ENCODE measurements at regions not wholly inside any gene's neighbourhood (a gene's known extent, or its start where the extent isn't known, plus 50 kb on each side); places are given as distances from the start of the nearest gene placed in this dataset.

DNA sequence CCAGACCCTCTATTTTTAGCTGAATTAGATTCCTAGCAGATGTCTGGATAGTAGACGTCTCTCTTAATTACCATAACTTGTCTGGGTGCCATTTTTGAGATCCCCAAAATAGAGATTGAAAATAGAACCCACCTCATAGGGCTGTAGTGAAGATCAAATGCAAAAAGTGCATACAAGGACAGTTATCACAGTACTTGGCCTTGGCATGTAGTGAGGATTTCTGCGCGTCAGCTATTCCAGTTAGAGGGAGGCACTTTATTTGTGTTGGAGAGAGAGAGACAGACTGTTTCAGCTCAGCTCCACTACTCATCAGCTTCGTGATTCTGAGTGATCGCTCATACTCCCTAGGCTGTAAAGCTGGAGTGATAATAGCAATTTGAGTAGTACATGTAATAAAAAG is 59.6 kb upstream of the CDH13 start:
- DNase-seq = no peak

GRCh38 chr16:82563401-82563800 is 63.4 kb upstream of the CDH13 start:
- no peak for DNase-seq

DNA sequence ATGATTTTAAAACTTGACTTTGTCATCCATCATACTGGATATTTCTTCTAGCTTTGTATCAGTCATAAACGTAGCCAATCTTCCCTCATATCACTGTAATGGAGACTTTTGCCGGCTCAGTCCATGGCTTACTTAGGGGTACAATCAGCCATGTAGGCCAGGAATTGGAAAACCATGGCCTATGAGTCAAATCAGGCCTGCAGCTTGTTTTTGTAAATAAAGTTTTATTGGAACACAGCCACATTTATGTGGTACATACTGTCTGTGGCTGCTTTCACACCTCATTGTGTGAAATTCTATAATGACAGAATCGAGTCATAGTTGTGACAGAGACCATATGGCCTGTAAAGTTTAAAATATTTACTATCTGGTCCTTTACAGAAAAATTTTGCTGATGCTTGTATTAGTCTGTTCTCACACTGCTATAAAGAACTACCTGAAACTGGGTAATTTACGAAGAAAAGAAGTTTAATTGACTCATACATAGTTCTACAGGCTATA is 64.5 kb upstream of the CDH13 start:
- DNase-seq = no peak

DNA sequence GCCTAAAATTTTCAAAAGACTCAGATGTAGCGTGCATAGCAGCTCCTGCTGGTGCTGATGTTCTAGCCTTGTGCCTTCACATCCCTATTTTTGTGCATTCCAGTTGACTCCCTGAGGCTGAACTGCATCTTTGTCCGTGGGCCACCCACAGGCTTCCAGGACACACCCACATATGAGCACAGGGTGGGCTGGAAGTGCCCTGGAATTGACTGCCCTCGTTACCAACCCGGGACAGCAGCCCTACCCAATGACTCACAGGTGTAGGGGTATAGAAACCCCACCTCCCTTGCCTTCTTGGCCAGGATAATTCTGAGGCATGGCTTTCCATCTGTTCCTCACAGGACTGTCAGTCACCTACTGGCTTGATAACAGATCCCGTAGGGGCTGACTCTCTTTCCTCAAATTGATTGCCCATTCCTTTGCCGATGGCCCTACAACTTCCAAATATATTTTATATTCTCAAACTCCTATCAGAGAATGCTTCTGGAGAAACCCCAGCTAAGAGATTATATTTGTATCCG is 65.9 kb upstream of the CDH13 start:
- no peak for DNase-seq

GRCh38 chr16:82544378-82545160 is 82.2 kb upstream of the CDH13 start:
- DNase-seq = no peak

DNA sequence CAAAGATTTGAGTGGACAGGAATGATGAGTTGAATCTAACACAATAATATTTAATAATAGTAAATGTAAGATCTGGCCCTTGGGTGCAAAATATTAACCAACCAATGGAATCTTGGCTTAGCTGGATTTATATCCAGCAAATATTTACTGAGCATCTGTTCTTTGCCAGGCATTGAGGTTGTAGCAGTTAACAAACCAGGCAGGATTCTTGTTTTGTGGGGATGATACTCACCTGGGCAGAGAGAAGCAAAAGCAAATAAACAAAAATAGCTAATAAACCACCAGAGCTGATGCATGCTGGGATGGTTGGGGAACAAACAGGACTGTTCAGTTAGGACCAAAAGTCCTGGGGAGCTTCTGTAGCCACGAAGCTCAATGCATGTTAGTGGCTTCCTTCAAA is 84.1 kb upstream of the CDH13 start:
- DNase-seq = no peak

DNA sequence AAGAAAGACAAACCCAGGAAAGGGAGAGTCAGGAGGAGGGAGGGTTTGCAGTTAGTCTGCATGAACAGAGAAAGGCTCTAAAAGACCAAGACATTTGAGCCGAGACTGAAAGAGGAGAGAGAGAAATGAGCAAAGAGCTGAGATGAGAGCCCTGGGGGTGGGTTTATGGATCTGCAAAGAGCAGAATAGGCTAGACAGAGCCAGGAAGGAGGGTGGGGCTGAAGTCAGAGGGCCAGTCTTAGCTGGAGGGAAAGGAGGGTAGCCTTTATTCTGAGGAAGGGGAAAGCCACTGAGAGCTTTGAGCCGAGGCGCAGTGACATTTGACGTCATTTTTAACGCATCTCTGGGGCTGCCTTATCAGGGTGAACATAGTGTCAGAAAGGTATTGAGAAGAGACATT is 85.7 kb upstream of the CDH13 start:
- no peak for DNase-seq

- no peak for DNase-seq
Observed at GRCh38 chr16:82535764-82536163, 91.0 kb upstream of the CDH13 start.

DNA sequence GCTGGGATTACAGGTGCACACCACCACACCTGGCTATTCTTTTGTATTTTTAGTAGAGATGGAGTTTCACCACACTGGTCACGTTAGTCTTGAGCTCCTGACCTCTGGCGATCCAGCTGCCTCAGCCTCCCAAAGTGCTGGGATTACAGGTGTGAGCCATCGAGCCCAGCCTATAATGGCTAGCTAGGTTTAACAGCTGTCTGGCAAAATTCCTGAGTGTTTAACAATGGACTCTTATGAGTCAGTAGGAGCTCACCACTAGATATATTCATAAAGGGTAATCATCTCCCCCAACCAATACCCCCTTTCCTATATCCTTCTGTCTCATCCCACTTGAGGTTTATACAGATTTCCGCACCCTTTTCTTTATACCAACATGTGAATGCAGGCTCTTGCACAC is 91.5 kb upstream of the CDH13 start:
- DNase-seq = no peak

- DNase-seq = no peak
Observed at GRCh38 chr16:82533189-82533588, 93.6 kb upstream of the CDH13 start.

- no peak for DNase-seq
Observed at GRCh38 chr16:82530883-82531282, 95.9 kb upstream of the CDH13 start.

DNA sequence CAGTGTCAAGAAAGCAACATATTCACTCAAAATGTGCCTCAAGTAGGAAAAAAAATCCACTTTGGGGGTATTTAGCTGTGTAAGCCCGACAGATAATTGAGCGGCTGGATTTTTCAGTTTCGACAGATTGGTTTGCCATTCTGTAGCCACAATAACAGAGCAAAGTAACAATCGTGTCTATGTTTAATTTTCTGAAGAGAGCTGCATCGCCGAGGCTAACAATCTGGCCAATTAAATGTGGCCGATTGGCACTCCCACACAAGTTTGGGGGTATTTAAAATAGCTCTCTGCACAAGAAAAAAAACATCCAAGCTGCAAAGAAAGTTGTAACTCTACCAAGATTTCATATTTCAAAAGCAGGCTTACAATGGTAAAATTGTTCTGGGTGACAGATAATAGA is 99.7 kb upstream of the CDH13 start:
- DNase-seq = no peak

DNA sequence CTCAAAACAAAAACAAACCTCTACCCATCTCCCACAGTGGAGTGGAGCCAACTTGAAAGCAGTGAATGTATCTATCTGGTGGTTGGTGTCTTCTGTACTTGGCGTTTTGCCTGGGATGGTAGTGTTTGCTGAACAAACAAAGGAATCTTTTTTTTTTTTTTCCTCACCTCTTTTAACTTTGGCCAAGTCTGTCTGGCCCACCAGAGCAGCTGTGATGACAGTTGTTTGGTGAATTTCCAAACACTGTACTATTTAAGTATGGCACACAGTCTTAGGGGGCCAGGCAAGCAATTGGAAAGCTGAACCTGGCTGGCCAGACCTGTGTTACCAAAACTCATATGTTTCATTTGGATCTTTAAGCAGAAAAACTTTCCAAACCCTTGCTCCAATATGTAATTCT is 101.8 kb upstream of the CDH13 start:
- DNase-seq = no peak

GRCh38 chr16:82523815-82524214 is 103.0 kb upstream of the CDH13 start:
- DNase-seq = no peak

DNA sequence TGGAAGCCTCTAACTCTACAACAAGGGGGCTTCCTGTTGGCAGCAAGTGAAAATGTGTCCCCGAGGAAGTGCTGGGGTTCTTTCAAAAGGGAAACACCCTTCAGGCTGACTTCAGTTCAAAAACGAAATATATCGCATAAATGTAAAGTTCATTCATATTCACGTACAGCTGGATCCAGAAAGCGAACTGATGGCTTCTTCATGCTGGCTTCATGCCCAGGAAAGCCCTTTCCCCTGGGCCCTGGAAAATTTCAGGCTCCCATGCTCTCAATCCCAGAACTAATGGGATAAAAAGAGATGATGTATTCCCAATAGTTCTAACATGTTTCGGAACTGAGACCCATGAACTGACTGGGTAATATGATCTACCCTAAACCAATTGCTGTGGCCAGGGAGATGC is 104.7 kb upstream of the CDH13 start:
- no peak for DNase-seq

DNA sequence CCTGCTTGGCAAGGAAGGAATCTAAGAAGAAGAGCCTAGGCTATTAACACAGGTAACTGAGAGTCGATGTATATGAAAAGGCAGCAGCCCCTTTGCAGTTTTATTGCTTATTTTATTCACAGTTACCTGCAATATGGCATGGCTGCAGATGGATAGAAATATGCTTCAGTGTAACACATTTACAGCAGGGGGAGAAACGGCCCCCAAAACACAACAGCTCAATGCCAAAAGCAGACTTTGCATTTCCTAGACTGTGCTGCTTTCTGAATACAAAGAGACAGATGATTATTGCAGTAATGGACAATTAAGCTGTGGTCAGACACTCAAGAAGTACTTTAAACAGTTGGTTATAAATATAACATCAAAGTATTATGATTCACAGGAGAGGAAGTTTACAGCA is 108.0 kb upstream of the CDH13 start:
- DNase-seq = no peak

- no peak for DNase-seq
Observed at GRCh38 chr16:82514262-82514661, 112.5 kb upstream of the CDH13 start.

DNA sequence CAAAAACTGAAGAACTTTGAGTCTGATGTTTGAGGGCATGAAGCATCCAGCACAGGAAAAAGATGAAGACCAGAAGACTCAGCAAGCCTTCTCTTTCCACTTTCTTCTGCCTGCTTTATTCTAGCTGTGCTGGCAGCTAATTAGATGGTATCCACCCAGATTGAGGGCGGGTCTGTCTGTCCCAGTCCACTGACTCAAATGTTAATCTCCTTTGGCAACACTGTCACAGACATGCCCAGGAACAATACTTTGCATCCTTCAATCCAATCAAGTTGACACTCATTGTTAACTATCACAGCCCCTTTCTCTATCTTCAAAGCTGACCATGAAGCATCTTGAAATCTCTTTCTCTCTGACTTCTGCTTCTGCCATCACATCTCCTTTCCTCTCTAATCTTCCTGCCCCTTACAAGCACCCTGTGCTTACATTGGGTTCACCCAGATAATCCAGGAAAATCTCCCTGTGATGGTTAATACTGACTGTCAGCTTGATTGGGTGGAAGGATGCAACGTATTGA is 115.9 kb upstream of the CDH13 start:
- no peak for DNase-seq

- DNase-seq = no peak
Observed at GRCh38 chr16:82509691-82510430, 116.9 kb upstream of the CDH13 start.

- no peak for DNase-seq
Observed at GRCh38 chr16:82506692-82507670, 119.8 kb upstream of the CDH13 start.

DNA sequence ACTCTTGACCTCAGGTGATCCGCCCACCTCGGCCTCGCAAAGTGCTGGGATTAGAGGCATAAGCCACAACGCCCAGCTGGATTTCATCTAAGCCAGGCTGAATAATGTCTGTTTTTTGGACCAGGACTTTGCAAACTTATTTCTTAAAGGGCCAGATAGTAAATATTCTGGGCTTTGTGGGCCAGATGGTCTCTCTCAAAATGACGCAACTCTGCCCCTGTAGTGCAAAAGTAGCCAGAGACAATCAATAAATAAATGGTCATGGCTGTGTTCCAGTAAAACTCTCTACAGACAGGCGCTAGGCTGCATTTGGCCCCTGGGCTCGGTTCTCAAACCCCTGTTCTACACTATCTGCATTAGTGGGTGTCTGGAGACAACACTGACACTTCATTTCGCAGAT is 121.9 kb upstream of the CDH13 start:
- no peak for DNase-seq

- DNase-seq = no peak
Observed at GRCh38 chr16:82499302-82499701, 127.5 kb upstream of the CDH13 start.

DNA sequence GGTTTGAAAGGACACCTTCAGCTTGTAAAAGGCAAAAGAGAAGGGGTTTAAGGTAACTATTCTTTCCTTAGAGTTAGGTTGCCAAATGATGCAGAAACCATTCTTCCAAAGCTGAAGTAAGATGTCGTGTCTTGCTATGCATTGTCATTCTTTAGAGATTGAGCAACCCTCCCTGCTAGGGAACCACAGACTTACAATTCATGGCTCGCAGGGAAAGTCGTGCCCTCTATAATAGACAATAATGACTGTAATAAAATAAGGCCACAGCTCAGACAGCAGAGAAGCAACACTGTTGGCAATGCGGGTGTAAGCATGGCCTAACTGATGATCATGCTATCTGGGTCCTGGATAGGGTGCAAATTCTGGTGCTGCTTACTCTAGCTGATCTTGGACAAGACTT is 129.6 kb upstream of the CDH13 start:
- no peak for DNase-seq

All from activated CD4-positive, alpha-beta T cell treated with anti-CD3 and anti-CD28 coated beads for 1 hour (primary cell).